Duodenal mucosa (tissue), 2 donors: ENCODE measurements at regions not wholly inside any gene's neighbourhood (a gene's known extent, or its start where the extent isn't known, plus 50 kb on each side); places are given as distances from the start of the nearest gene placed in this dataset.
"Not testable (repeated sequence)": the region's sequence is repeated elsewhere in the genome, so short reads cannot be mapped to it uniquely, and the experiment has no call there.

Source experiments
- H3K27ac ChIP-seq: one replicate; pipeline ENCODE4 v1.7.0; 2013; ENCODE audit warnings: low read depth, low read length
- H3K27me3 ChIP-seq, 2 donors: one replicate each; pipeline ENCODE4 v1.7.0; 2013; ENCODE audit warnings: low read length in 2 of 2, control low read depth in 1 of 2; ENCODE audit not compliant: insufficient read depth in 2 of 2, control insufficient read depth in 1 of 2
- H3K36me3 ChIP-seq, 2 donors: one replicate each; pipeline ENCODE4 v1.7.0; 2013; ENCODE audit warnings: low read length in 2 of 2, control low read depth in 1 of 2; ENCODE audit not compliant: insufficient read depth in 2 of 2, control insufficient read depth in 1 of 2
- H3K4me1 ChIP-seq, 2 donors: one replicate each; pipeline ENCODE4 v1.7.0; 2013; ENCODE audit warnings: low read length in 2 of 2, control low read depth in 1 of 2; ENCODE audit not compliant: insufficient read depth in 2 of 2, control insufficient read depth in 1 of 2
- H3K4me3 ChIP-seq, 2 donors: one replicate each; pipeline ENCODE4 v1.7.0; 2013; ENCODE audit warnings: low read length in 2 of 2, low read depth in 1 of 2
- H3K9ac ChIP-seq, 2 donors: one replicate each; pipeline ENCODE4 v1.7.0; 2013; ENCODE audit warnings: low read length in 2 of 2, low read depth in 1 of 2
- H3K9me3 ChIP-seq, 2 donors: one replicate each; pipeline ENCODE4 v1.7.0; 2013; ENCODE audit warnings: low read length in 2 of 2, control low read depth in 1 of 2; ENCODE audit not compliant: control insufficient read depth in 1 of 2

GRCh38 chr14:97066068-97066899 lies 269.1 kb downstream of the VRK1 start:
- Histone ChIP-seq H3K9me3 (no peaks in the 10 kb centered on the region), H3K4me1 (no peaks in the 10 kb centered on the region), H3K27me3 (peaks cover 0 to 5% of the 10 kb centered on the region in 2 donors), H3K4me3 (no peak overlapping the region), H3K27ac (no peak overlapping the region), H3K9ac (no peak overlapping the region), H3K36me3 (no peaks in the 10 kb centered on the region)

DNA sequence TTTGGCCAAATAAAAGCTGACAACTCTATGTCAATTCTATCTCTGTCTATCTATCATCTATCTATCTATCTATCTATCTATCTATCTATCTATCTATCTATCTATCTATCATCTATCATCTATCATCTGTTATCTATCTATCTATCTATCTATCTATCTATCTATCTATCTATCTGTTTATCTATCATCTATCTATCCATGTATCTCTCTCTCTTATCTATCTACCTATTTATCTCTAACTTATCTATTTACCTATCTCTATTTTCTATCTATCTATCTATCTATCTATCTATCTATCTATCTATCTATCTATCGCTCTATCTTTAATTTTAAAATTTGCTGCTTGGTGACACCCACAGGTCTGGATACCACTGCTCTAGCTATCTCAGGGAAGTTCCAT lies 271.1 kb downstream of the VRK1 start:
- not testable (repeated sequence) for H3K27me3 ChIP-seq, H3K9ac ChIP-seq, H3K9me3 ChIP-seq

DNA sequence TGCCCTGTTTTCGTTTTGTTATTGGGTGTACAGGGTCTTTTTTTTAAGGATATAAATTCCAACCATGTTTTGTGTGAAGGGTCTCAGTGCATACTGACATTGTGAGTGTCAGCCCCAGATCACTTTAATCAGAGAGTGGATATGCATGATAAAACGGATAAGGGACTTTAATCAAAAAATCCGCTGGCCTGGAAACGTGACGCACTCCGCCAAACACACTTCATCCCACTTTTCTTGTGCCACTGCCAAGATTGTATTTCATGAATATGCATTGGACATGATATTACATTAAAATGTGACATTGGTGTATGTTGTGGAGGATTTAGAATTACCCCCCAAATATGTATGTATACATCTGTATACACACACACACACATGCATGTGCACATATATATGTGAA lies 273.1 kb downstream of the VRK1 start:
- H3K4me1 ChIP-seq: no peaks in the 10 kb centered on the region
- no peak overlapping the region for H3K9ac ChIP-seq
- no peaks in the 10 kb centered on the region for H3K9me3 ChIP-seq
- no peak overlapping the region for H3K27ac ChIP-seq
- no peaks in the 10 kb centered on the region for H3K36me3 ChIP-seq
- H3K4me3 ChIP-seq: no peak overlapping the region
- peaks cover 0 to 4% of the 10 kb centered on the region in 2 donors for H3K27me3 ChIP-seq

More for the DNA sequence above, 271.1 kb downstream of the VRK1 start:
- not testable (repeated sequence) for H3K4me3 ChIP-seq, H3K4me1 ChIP-seq, H3K27ac ChIP-seq, H3K36me3 ChIP-seq

DNA sequence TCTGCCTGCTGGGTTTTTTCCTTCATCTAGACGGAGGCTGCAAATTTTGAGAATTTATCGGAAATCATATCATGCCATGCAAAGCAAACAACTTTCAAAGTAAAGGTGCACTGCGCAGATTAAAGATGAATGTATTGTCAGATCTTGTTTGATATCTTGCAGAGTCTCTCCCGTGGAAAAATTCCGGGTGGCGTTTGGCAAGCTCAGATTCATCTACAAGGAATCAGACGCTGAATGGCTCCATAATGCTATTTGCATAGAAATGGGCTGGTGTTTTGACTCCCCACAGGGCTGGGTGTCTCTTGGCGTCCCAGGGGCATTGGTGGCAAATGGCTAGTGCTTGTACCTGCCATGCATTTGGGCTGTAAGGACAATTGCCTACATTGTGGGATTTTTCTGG lies 274.0 kb downstream of the VRK1 start:
- Histone ChIP-seq H3K36me3 (no peaks in the 10 kb centered on the region), H3K9me3 (no peaks in the 10 kb centered on the region), H3K9ac (no peak overlapping the region), H3K4me3 (no peak overlapping the region), H3K27ac (no peak overlapping the region), H3K27me3 (no peaks in the 10 kb centered on the region), H3K4me1 (no peaks in the 10 kb centered on the region)

- Histone ChIP-seq H3K9ac (no peak overlapping the region), H3K27me3 (no peaks in the 10 kb centered on the region), H3K4me3 (no peak overlapping the region), H3K4me1 (no peaks in the 10 kb centered on the region), H3K27ac (no peak overlapping the region), H3K9me3 (no peaks in the 10 kb centered on the region), H3K36me3 (no peaks in the 10 kb centered on the region)
These were observed 276.4 kb downstream of the VRK1 start for GRCh38 chr14:97073622-97074021.

DNA sequence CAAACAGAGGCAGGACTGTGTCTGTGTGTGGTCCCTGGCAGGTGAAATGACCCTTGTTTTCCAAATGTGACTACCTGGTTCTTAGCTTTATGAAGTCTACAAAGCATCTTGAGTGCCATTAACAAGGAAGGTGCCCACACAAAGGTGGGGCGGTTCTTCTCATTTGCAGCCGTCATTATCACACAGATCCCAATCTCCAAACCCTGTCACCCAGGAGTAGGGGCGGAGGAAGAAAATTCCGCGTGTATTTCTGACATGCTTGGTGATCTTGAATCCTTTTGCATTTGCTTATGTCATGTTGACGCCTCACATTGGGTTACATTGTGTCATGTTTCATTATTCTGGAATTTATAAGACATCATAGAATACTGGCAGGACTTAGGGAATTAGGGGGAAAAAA lies 277.3 kb downstream of the VRK1 start:
- H3K27ac ChIP-seq: no peak overlapping the region
- no peaks in the 10 kb centered on the region for H3K4me1 ChIP-seq
- H3K36me3 ChIP-seq: no peaks in the 10 kb centered on the region
- H3K4me3 ChIP-seq: no peak overlapping the region
- no peaks in the 10 kb centered on the region for H3K9me3 ChIP-seq
- no peaks in the 10 kb centered on the region for H3K27me3 ChIP-seq
- H3K9ac ChIP-seq: no peak overlapping the region

DNA sequence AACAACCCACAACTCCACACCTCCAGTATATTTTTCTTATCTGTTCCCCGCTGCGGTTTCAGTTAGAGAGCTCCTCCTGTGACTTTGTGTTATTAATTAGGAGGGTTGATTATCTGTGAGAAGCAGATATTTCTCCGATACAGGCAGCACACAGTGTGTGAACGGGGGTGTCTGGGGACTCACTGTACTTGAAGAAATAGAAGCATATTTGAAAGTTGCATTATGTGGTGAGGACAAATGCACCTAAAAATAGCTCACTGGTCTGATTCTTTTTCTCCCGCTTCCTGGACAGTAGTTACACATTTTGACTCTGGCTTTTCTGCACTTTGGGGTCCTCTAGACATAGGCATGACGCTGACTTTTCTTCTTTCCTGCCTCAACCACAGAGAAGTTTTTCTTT lies 277.7 kb downstream of the VRK1 start:
- H3K36me3 ChIP-seq: no peaks in the 10 kb centered on the region
- H3K4me1 ChIP-seq: no peaks in the 10 kb centered on the region
- no peaks in the 10 kb centered on the region for H3K9me3 ChIP-seq
- H3K27ac ChIP-seq: no peak overlapping the region
- no peaks in the 10 kb centered on the region for H3K27me3 ChIP-seq
- no peak overlapping the region for H3K9ac ChIP-seq
- H3K4me3 ChIP-seq: no peak overlapping the region

- Histone ChIP-seq H3K4me3 (no peak overlapping the region), H3K9ac (no peak overlapping the region), H3K36me3 (no peaks in the 10 kb centered on the region), H3K27me3 (no peaks in the 10 kb centered on the region), H3K9me3 (no peaks in the 10 kb centered on the region), H3K4me1 (no peaks in the 10 kb centered on the region), H3K27ac (no peak overlapping the region)
These were observed 280.1 kb downstream of the VRK1 start for GRCh38 chr14:97077253-97077653.

- Histone ChIP-seq H3K9ac (no peak overlapping the region), H3K9me3 (no peaks in the 10 kb centered on the region), H3K4me3 (no peak overlapping the region), H3K36me3 (no peaks in the 10 kb centered on the region), H3K4me1 (no peaks in the 10 kb centered on the region), H3K27ac (no peak overlapping the region), H3K27me3 (no peaks in the 10 kb centered on the region)
These were observed 280.5 kb downstream of the VRK1 start for GRCh38 chr14:97077687-97078086.

DNA sequence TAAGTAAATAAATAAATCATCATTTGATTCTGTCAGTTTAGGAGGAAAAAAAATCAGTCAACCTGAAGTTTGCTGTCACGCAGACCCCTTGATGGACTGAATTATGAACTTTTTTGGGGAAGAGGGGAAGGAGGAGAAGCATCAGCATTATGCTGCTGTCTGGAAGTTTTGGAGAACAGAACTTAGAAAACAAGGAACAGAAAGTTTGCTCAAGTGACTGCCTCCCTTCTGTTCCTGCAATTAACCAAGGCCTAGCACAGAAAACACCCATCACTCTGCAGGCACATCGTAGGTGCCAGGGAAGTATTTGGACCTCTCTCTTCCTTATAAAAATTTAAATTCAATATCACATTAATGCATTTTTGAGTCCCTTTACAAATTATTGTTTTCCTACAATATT lies 283.8 kb downstream of the VRK1 start:
- Histone ChIP-seq H3K4me3 (no peak overlapping the region), H3K27ac (no peak overlapping the region), H3K4me1 (no peaks in the 10 kb centered on the region), H3K27me3 (no peaks in the 10 kb centered on the region), H3K9me3 (no peaks in the 10 kb centered on the region), H3K9ac (no peak overlapping the region), H3K36me3 (no peaks in the 10 kb centered on the region)
